H9 (cell line): ENCODE measurements at regions not wholly inside any gene's neighbourhood (a gene's known extent, or its start where the extent isn't known, plus 50 kb on each side); places are given as distances from the start of the nearest gene placed in this dataset.

Source experiments
- DNase-seq: peaks from one replicate; pipeline ENCODE4 v3.0.0-alpha.2; 2017
- H2AFZ ChIP-seq: one replicate; pipeline ENCODE4 v1.6.1; 2013; ENCODE audit warnings: mild to moderate bottlenecking, low read length, control low read depth, moderate library complexity
- H2AK5ac ChIP-seq: 2 replicates; pipeline ENCODE4 v1.6.1; 2013; ENCODE audit warnings: low read length, control low read depth, mixed read lengths; ENCODE audit not compliant: insufficient read length
- H2BK120ac ChIP-seq: one replicate; pipeline ENCODE4 v1.6.1; 2013; ENCODE audit warnings: low read depth, mild to moderate bottlenecking, low read length, control low read depth, inconsistent platforms; ENCODE audit not compliant: poor library complexity, severe bottlenecking
- H2BK12ac ChIP-seq: 2 replicates; pipeline ENCODE4 v1.6.1; 2013; ENCODE audit warnings: low read length, control low read depth, mixed read lengths, low read depth; ENCODE audit not compliant: insufficient read length
- H2BK15ac ChIP-seq: 2 replicates; pipeline ENCODE4 v1.6.1; 2013; ENCODE audit warnings: low read depth, low read length, control low read depth
- H2BK20ac ChIP-seq: one replicate; pipeline ENCODE4 v1.6.1; 2013; ENCODE audit warnings: low read depth, mild to moderate bottlenecking, low read length, control low read depth, inconsistent platforms; ENCODE audit not compliant: poor library complexity, severe bottlenecking
- H2BK5ac ChIP-seq: 2 replicates; pipeline ENCODE4 v1.6.1; 2013; ENCODE audit warnings: low read length, control low read depth, mixed read lengths; ENCODE audit not compliant: insufficient read length
- H3K14ac ChIP-seq: 2 replicates; pipeline ENCODE4 v1.6.1; 2013; ENCODE audit warnings: low read length, control low read depth; ENCODE audit not compliant: insufficient read depth
- H3K18ac ChIP-seq: 2 replicates; pipeline ENCODE4 v1.6.1; 2013; ENCODE audit warnings: low read depth, mild to moderate bottlenecking, mixed read lengths, low read length, control low read depth; ENCODE audit not compliant: insufficient read length
- H3K23ac ChIP-seq: 2 replicates; pipeline ENCODE4 v1.6.1; 2013; ENCODE audit warnings: low read length, control low read depth, mixed read lengths, low read depth; ENCODE audit not compliant: insufficient read length
- H3K23me2 ChIP-seq: 2 replicates; pipeline ENCODE4 v1.6.1; 2013; ENCODE audit warnings: low read depth, mild to moderate bottlenecking, mixed read lengths, low read length, control low read depth; ENCODE audit not compliant: insufficient read length, poor library complexity, severe bottlenecking
- H3K27ac ChIP-seq: 2 replicates; pipeline ENCODE4 v1.5.1; 2013; ENCODE audit warnings: low read length, control low read depth, mixed read lengths, low read depth; ENCODE audit not compliant: insufficient read length
- H3K27me3 ChIP-seq: 2 replicates; pipeline ENCODE4 v1.6.1; 2013; ENCODE audit warnings: low read length, control low read depth, inconsistent platforms; ENCODE audit not compliant: insufficient read depth
- H3K4ac ChIP-seq: 2 replicates; pipeline ENCODE4 v1.6.1; 2013; ENCODE audit warnings: low read depth, mild to moderate bottlenecking, control low read depth, inconsistent platforms, low read length, moderate library complexity
- H3K4me1 ChIP-seq: 2 replicates; pipeline ENCODE4 v1.6.1; 2013; ENCODE audit warnings: low read length, control low read depth, inconsistent platforms; ENCODE audit not compliant: insufficient read depth
- H3K4me2 ChIP-seq: 2 replicates; pipeline ENCODE4 v1.6.1; 2013; ENCODE audit warnings: low read length, control low read depth, mixed read lengths; ENCODE audit not compliant: insufficient read length, insufficient read depth
- H3K56ac ChIP-seq: 2 replicates; pipeline ENCODE4 v1.6.1; 2013; ENCODE audit warnings: low read depth, mild to moderate bottlenecking, mixed read lengths, low read length, control low read depth; ENCODE audit not compliant: insufficient read length
- H3K79me1 ChIP-seq: 2 replicates; pipeline ENCODE4 v1.6.1; 2013; ENCODE audit warnings: low read depth, mild to moderate bottlenecking, moderate library complexity, low read length, control low read depth, inconsistent platforms; ENCODE audit not compliant: insufficient read depth, poor library complexity, severe bottlenecking
- H3K79me2 ChIP-seq: 2 replicates; pipeline ENCODE4 v1.6.1; 2013; ENCODE audit warnings: low read length, control low read depth, inconsistent platforms; ENCODE audit not compliant: insufficient read depth
- H3K9ac ChIP-seq: 2 replicates; pipeline ENCODE4 v1.6.1; 2013; ENCODE audit warnings: low read length, control low read depth, mixed read lengths; ENCODE audit not compliant: insufficient read length; ENCODE audit errors: extremely low read depth
- H3K9me3 ChIP-seq: one replicate; pipeline ENCODE4 v1.6.1; 2013; ENCODE audit warnings: low read depth, low read length, inconsistent platforms; ENCODE audit not compliant: control insufficient read depth
- H3T11ph ChIP-seq: one replicate; pipeline ENCODE4 v1.6.1; 2013; ENCODE audit warnings: mild to moderate bottlenecking, low read length, control low read depth, inconsistent platforms
- H4K20me1 ChIP-seq: one replicate; pipeline ENCODE4 v1.6.1; 2013; ENCODE audit not compliant: control insufficient read depth, insufficient read length, insufficient read depth
- H4K5ac ChIP-seq: 2 replicates; pipeline ENCODE4 v1.6.1; 2013; ENCODE audit warnings: low read depth, mild to moderate bottlenecking, mixed read lengths, low read length, control low read depth; ENCODE audit not compliant: insufficient read length
- H4K8ac ChIP-seq: replicated peaks from 2 replicates; pipeline ENCODE4 v1.6.1; 2013; ENCODE audit warnings: low read length, control low read depth, mixed read lengths, low read depth; ENCODE audit not compliant: insufficient read length
- H4K91ac ChIP-seq: 2 replicates; pipeline ENCODE4 v1.6.1; 2013; ENCODE audit warnings: low read depth, mild to moderate bottlenecking, moderate library complexity, mixed read lengths, low read length, control low read depth; ENCODE audit not compliant: insufficient read length
- H3K27ac Mint-ChIP-seq, 3 experiments: 2 replicates in 2 of 3; 3 replicates in 1 of 3; pipeline ENCODE4 v1.8.0; 2020 to 2021; ENCODE audit warnings: mixed read lengths in 3 of 3, mild to moderate bottlenecking in 1 of 3, moderate library complexity in 1 of 3
- H3K27me3 Mint-ChIP-seq: 2 replicates; pipeline ENCODE4 v1.8.0; 2021; ENCODE audit warnings: low read depth, mild to moderate bottlenecking, moderate library complexity, mixed read lengths
- H3K36me3 Mint-ChIP-seq, 3 experiments: 2 replicates in 2 of 3; 3 replicates in 1 of 3; pipeline ENCODE4 v1.8.0; 2020 to 2021; ENCODE audit warnings: low read depth in 3 of 3, mixed read lengths in 3 of 3; ENCODE audit not compliant: insufficient read depth in 1 of 3
- H3K4me1 Mint-ChIP-seq, 2 experiments: 2 replicates each; pipeline ENCODE4 v1.8.0; 2020; ENCODE audit warnings: mixed read lengths in 2 of 2
- H3K4me3 Mint-ChIP-seq, 2 experiments: 2 replicates in 1 of 2; 3 replicates in 1 of 2; pipeline ENCODE4 v1.8.0; 2020 to 2021; ENCODE audit warnings: mild to moderate bottlenecking in 2 of 2, mixed read lengths in 2 of 2, moderate library complexity in 1 of 2
- H3K9me3 Mint-ChIP-seq, 2 experiments: 2 replicates in 1 of 2; 3 replicates in 1 of 2; pipeline ENCODE4 v1.8.0; 2020; ENCODE audit warnings: mild to moderate bottlenecking in 2 of 2, mixed read lengths in 2 of 2, moderate library complexity in 1 of 2
- WGBS: extraction: QIAGEN DNeasy Blood & Tissue Kit; methylation state at CpG from one replicate; pipeline ENCODE4 v1.1.7; 2013; ENCODE audit warnings: missing lambda C conversion rate, low lambda C conversion rate, mixed read lengths; ENCODE audit not compliant: insufficient read length; ENCODE audit errors: extremely low coverage; 5-methylcytosine and 5-hydroxymethylcytosine counted together
- TF ChIP-seq, protein P1 (sequence below): fragments of 200-600 bp; sonication (generic); conservative IDR thresholded peaks from 3 replicates; pipeline ENCODE4 v1.8.0; 2021; ENCODE audit warnings: antibody characterized with exemption, mild to moderate bottlenecking

DNA sequence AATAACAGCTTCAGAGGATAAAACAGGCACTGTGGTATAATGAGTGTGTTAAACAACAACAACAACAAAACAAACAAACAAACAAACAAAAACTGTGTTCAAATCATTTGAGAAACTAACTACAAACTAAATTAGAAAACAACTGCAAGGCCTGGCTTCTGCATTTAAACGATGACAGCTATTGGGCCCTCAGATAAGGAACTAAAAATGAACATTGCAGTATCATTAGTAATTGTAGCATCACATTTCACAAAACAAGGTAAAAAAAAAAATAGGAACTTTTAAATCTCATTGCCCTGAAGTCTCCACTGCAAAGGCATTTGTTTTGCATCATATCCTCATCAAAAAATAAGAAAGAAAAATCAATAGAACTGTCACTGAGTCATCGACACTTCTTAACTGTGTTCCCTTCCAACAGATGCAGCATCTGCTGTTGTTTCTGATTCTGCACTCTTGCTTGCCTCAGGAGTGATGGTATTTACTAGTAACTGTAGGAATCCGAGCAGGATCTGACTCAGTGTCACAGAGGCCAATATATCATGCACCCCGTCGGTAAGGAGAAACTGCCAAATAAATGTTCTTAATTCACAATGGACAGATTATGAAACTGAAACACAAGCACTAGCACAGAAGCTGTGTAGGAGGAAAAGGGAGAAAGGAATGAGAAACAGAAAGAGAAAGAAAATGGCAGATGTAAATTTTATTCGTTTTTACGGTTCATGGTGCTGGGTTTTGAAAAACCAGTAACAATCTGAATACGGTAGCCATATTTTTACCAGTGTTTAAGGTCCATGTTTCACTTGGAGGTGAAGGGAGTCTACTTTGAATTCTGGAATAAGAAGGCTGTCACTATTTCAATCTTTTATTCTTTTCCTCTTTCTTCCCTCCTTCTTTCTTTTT lies 365.7 kb upstream of the EPHA7 start:
- H2BK12ac ChIP-seq, result no peak overlapping the region
- Mint-ChIP-seq H3K4me3 (peak overlapping the region; percentile 2 to 47; a peak in 3 of 5 replicates), H3K27me3 (no peaks in the 10 kb centered on the region), H3K36me3 (peaks cover 0 to 5% (median 3%) of the 10 kb centered on the region in 3 experiments; a peak in 3 of 7 replicates), H3K4me1 (peaks cover 54 to 61% of the 10 kb centered on the region in 2 experiments), H3K9me3 (no peaks in the 10 kb centered on the region), H3K27ac (peak overlapping the region; percentile 95 to 99 (median 99))
- H3T11ph ChIP-seq, result no peak overlapping the region
- no peaks in the 10 kb centered on the region for H3K9me3 ChIP-seq
- WGBS, result no CpG with 5 or more reads among the region's 8 CpGs
- no peak overlapping the region for H3K18ac ChIP-seq
- H3K23ac ChIP-seq, result no peak overlapping the region
- H3K23me2 ChIP-seq, result no peaks in the 10 kb centered on the region
- peak overlapping the region; percentile 75 for H2BK5ac ChIP-seq
- H3K9ac ChIP-seq, result no peak overlapping the region
- no peak overlapping the region for H3K4ac ChIP-seq
- H4K8ac ChIP-seq, result no peak overlapping the region
- no peak overlapping the region for H3K14ac ChIP-seq
- no peaks in the 10 kb centered on the region for H3K79me1 ChIP-seq
- no peaks in the 10 kb centered on the region for H3K27me3 ChIP-seq
- no peak overlapping the region for H2BK15ac ChIP-seq
- H2BK20ac ChIP-seq, result no peak overlapping the region
- H3K27ac ChIP-seq, result peak overlapping the region; percentile 67
- H3K79me2 ChIP-seq, result no peaks in the 10 kb centered on the region
- H2AK5ac ChIP-seq, result no peak overlapping the region
- H4K20me1 ChIP-seq, result no peaks in the 10 kb centered on the region
- H4K5ac ChIP-seq, result no peak overlapping the region
- H2BK120ac ChIP-seq, result no peak overlapping the region
- DNase-seq, result no peak
- H2AFZ ChIP-seq, result no peak overlapping the region
- peaks cover 10% of the 10 kb centered on the region; the same call in 1 of the 2 replicates for H3K4me1 ChIP-seq
- H3K4me2 ChIP-seq, result no peak overlapping the region
- no peak overlapping the region for H3K56ac ChIP-seq
- TF ChIP-seq, protein P1, sequence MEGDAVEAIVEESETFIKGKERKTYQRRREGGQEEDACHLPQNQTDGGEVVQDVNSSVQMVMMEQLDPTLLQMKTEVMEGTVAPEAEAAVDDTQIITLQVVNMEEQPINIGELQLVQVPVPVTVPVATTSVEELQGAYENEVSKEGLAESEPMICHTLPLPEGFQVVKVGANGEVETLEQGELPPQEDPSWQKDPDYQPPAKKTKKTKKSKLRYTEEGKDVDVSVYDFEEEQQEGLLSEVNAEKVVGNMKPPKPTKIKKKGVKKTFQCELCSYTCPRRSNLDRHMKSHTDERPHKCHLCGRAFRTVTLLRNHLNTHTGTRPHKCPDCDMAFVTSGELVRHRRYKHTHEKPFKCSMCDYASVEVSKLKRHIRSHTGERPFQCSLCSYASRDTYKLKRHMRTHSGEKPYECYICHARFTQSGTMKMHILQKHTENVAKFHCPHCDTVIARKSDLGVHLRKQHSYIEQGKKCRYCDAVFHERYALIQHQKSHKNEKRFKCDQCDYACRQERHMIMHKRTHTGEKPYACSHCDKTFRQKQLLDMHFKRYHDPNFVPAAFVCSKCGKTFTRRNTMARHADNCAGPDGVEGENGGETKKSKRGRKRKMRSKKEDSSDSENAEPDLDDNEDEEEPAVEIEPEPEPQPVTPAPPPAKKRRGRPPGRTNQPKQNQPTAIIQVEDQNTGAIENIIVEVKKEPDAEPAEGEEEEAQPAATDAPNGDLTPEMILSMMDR, result no peak
- no peak overlapping the region for H4K91ac ChIP-seq
